ENCODE measurements at regions not wholly inside any gene's neighbourhood (a gene's known extent, or its start where the extent isn't known, plus 50 kb on each side); places are given as distances from the start of the nearest gene placed in this dataset.

GRCh38 chr6:232982-233640 lies 59.2 kb upstream of the DUSP22 start:
- TF ChIP-seq POLR2AphosphoS5 (IDR thresholded peaks at IDR 0.05; ENCODE audit: borderline replicate concordance, low read depth, low read length) (no peak), EZH2 (IDR thresholded peaks at IDR 0.05) (no peak), FOXP2 (optimal IDR thresholded peaks at IDR 0.05; ENCODE audit: control extremely low read depth, extremely low read length, insufficient read depth) (no peak)

Measured in SK-N-MC (cell line).